CD4-positive, alpha-beta T cell treated with Interleukin-2 at 100 ng/mL for 4 hours (primary cell): ENCODE measurements at regions not wholly inside any gene's neighbourhood (a gene's known extent, or its start where the extent isn't known, plus 50 kb on each side); places are given as distances from the start of the nearest gene placed in this dataset.

Experiments used
- DNase-seq: peaks from one replicate; pipeline ENCODE4 v3.0.0-alpha.2; 2020; ENCODE audit warnings: low spot score

DNA sequence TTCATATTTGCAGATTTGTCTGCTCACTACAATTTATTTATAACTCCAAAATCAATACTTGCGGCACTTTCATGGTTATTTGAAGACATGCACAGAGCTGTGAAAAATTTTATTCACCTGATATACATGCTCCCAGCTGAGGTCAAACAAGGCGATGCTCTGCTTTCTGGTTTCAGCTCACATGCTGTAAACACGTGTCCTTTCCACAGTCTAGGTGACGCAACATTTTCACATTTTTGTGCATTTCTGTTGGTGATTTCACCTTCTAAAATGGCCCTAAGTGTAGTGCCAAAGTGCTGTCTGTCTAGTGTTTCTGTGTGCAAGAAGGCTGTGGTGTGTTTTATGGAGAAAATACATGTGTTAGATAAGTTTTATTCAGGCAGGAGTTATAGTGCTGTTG lies 650.5 kb downstream of the RNF144B start:
- no peak for DNase-seq

GRCh38 chr6:19039287-19039686 lies 652.1 kb downstream of the RNF144B start:
- no peak for DNase-seq

DNA sequence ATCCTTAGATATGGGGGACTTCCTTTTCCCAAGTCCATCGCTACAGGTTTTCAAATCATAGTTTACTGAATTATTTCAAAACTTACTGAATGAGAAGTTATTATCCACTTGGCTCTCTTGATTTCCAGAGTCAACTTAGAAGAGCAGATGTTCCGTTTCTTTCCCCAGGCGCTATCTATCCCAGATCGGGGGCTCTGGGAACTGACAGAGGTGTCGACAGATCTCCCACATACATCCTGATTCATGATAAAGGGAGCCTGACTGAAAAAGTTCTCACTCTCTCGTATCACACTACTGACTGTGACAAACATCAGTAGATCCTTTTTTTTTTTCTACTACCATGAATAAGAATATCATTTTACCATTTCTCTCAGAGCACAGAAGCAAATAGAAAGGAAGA lies 654.8 kb downstream of the RNF144B start:
- no peak for DNase-seq

- no peak for DNase-seq
Observed at GRCh38 chr6:19042420-19042819, 655.3 kb downstream of the RNF144B start.

DNA sequence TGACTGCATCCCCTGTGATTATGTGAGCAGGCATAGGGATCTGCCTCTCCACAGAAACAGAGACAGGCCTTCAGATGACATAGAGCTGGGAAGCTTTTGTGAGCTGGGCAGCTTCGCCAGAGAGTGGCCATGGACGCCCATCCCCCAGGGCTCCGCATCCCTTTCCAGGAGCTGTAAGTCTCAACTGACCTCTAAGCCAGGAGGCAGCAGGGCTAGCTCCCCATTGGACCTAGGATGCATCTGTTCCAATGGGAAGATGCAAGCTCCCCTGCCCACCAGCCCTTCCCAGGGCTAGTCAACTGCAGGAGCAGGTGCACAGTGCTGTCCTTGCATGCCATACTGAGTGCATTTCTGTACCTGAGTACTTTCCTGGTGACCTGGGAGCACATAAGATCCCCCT lies 663.6 kb downstream of the RNF144B start:
- DNase-seq = no peak

- no peak for DNase-seq
Observed at GRCh38 chr6:19052219-19052618, 665.1 kb downstream of the RNF144B start.

DNA sequence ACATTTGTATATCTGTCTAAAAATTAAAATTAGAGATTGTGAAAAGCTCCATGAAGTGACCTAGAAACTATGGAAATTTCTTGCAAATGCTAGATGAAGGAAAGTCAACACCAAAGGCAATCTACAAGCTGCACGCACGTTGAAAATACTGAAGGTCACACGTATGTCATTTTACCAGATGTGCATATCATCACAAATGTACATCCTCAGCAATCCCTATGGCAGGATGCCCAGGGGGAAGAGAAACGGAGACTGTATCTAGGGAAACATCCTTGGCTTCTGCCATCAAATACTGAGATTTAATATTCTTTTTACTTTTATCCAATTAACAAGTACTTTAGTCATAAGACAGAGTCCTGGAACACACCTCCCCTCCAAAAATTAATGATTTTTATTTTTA lies 672.0 kb downstream of the RNF144B start:
- DNase-seq = no peak

- no peak for DNase-seq
Observed at GRCh38 chr6:19067165-19067564, 680.0 kb downstream of the RNF144B start.

- no peak for DNase-seq
Observed at GRCh38 chr6:19070520-19070919, 683.4 kb downstream of the RNF144B start.

DNA sequence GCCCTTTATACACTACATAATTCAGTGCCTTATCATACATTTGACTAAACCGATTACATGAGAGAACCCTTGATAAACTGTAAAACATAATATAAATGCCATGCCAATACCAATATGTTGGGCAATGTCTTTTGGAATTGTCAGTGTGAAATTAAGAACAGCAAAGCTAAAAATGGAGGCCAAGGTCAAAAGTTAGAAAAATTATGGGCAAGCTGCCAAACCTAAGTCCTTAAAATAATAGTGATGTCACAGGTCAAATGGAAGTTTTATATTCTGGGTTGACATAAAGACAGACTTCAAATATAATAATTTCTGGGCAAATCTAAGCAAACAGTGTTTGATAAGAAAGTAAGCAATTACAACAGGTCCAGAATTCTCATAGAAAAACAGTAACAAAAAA lies 696.7 kb downstream of the RNF144B start:
- DNase-seq = no peak

DNA sequence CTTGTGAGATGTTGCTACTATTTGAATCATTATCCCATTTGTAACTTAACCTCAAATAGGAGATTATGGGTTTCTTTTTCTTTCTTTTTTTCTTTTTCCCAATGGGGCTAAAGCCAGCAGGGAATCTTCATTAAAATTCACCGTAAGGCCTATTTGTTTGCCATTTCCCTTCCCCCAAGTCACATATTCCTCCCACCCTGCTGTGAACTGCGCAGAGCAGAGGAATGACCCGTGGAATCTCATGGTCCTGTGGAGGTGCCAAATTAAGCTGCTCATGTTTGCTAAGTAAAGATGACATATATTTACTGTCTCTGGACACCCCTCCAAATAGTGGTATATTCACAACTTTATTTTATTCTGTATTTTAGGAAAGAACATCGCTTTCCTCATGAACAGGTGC lies 699.3 kb downstream of the RNF144B start:
- DNase-seq = no peak

GRCh38 chr6:19087296-19087695 lies 700.1 kb downstream of the RNF144B start:
- DNase-seq = no peak

GRCh38 chr6:19087897-19088296 lies 700.7 kb downstream of the RNF144B start:
- no peak for DNase-seq

DNA sequence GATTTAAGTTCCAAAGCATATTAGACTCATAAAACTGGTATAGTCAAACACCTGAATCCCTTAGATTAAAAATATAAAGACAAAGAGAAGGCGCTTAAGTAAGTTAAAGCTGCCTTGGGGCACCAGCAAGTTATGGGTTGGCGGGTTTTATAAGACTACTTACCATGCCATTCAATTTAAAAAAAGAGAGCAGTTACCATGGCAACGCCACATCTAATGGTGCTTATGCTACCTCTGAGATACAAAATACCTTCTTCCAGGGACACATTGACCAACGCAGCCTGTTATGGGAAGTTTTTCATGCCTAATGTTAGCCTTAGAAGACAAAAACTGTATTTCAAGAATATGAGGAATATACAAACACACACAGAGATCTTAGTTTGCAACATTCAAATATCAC lies 713.6 kb downstream of the RNF144B start:
- DNase-seq = no peak

DNA sequence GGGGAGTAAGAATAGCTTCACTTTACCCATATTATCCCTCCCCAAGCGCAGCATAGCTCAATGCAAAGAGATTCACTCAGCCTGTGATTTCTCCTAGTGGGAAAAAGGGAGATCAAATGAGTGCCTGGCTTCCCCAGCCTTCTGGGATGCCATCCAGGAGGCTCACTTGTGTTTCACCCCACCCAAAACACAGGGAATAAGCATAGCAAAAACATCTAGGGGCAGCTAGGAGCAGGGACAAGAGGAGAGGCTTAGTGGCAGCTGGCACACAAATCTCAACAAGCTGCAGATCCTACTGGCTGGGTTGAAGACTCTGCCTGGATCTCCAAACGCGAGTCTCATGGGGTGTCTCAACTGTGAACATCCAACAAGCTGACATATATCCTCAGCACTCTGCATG lies 715.8 kb downstream of the RNF144B start:
- no peak for DNase-seq

- DNase-seq = no peak
Observed at GRCh38 chr6:19107468-19107867, 720.3 kb downstream of the RNF144B start.

DNA sequence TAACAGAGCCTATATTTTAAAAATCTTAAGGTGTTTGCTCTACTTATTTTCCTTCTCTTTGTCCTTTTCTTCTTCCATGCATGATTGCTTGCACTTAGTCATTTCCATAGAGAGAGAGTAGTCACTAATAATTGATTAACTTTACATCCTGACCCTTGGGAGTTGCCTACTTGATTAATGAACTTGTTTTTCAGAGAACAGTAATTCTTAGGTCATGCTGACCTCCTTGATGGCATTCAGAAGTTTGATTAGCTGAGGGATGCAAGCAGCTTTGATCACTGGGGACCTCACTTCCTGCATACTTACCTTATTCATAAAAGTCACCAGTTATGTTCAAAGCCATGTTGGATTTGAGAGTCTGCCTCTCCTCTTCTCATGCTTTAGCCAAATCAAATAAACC lies 715.6 kb upstream of the ID4 start:
- DNase-seq = no peak

- DNase-seq = no peak
Observed at GRCh38 chr6:19127081-19127480, 710.1 kb upstream of the ID4 start.

DNA sequence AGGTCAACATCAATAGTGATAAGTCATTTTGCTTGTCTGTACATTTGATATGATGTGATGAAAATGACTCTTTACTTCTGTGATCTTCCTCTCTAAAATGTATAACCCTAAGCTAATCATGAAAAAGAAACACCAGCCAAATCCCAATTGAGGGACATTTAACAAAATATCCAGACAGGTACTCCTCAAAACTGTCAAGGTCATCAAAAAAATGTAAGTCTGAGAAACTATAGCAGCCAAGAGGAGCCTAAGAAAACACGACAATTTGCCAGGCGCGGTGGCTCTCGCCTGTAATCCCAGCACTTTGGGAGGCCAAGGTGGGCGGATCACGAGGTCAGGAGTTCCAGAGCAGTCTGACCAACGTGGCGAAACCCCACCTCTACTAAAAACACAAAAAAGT lies 708.5 kb upstream of the ID4 start:
- DNase-seq = no peak

DNA sequence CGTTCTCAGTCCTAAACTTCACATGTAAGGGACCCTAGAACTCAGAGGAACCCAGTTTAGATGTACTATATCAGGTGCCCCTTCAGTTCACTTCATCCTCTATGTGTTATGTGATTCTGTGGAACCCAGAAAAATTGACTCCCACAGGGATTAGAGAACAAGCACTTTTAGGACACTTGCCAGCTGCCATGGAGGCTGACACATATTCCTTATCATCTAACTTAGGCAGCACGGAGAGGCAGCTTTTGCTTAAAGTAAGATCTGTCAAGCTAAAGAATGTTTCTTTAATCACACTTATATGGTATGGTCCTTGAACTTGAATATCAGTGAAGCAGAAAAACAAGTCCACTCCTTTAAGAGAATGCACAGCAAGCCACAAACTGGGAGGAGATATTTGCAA lies 701.5 kb upstream of the ID4 start:
- DNase-seq = no peak

DNA sequence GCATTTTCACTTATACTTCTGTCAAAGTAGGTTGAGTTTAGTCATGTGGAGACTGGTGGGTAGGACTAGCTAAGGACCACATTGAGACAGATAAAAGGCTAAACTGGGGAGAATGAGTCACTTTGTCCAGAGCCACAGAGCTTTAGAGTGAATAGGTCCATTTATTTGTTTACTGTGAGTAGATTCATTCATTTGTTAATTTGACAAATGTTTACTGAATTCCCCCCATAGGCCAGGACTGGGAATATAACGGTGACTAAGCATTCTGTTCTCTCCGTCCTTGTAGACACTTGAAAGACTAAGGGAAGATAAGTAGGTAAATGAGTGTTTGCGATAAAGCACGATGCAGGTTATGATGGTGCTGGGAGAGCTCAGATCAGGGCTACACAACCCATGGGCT lies 699.7 kb upstream of the ID4 start:
- no peak for DNase-seq

DNA sequence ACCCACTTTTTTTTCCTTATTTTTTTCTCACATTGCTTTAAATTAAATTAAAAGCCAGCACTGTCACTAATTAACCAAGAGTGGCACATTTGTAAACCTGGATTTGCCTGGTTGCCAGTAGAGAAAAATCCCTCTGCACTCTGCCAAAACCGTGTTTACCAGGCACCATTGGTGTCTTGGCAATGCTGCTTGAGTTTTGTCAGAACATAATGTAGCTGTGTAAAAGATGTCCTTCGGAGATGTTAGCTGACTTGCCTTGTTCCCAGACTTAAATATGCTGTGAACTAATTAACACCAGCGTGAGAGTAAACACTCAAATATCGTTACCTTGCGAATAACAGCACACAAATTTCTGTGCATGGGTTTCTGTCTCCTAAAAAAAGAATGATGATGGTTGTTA lies 694.9 kb upstream of the ID4 start:
- no peak for DNase-seq

- DNase-seq = no peak
Observed at GRCh38 chr6:19150307-19150706, 686.9 kb upstream of the ID4 start.

DNA sequence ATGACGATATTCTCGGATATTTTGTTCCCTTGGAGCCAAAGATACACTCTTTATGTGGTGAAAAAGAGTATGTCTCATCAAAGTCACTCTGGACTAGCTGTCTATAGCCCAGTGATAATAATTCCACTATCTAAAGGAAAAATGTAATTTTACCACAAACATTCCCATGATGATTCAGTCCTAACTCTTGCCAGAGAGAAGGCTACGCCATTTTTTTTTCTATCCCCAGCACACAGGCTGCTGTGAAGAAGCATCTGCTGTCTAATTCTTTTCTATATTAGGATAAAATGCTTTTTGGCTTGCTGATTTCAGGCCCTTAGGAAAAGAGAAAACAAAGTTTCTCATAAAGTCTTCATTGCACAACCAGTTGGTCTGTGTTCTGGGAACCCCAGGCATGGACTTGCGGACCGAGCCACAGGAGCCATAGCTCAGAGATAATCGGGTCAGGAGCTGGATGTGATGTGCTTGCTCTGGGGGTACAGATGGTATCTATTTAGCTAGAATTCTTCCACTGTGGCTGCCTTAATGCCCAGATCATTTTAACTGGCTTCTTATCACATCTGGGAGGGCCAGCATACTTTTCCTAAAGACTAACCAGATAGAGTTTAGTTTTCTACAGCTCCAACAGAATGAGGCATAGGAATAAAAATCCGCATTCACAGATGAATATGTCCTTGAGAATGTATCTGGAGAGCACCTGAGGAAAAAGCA lies 683.7 kb upstream of the ID4 start:
- DNase-seq = no peak

GRCh38 chr6:19153981-19154295 lies 683.2 kb upstream of the ID4 start:
- no peak for DNase-seq
